ENCODE measurements at regions not wholly inside any gene's neighbourhood (a gene's known extent, or its start where the extent isn't known, plus 50 kb on each side); places are given as distances from the start of the nearest gene placed in this dataset.

GRCh38 chr2:146997945-146998344 lies 846.9 kb upstream of the ACVR2A start:
- Histone ChIP-seq H3K4me3 (no peak overlapping the region), H3K9me3 (no peaks in the 10 kb centered on the region), H3K27ac (no peak overlapping the region), H3K27me3 (no peaks in the 10 kb centered on the region), H3K4me1 (no peaks in the 10 kb centered on the region), H3K36me3 (ENCODE audit: low read depth, missing control alignments) (no peaks in the 10 kb centered on the region)
- WGBS, 2 donors: 63 to 71% methylated on average over 2 of the region's 2 CpGs
- no peak for DNase-seq
- intact Hi-C loops (cut with DNase I; ENCODE audit: low total_unique reads): no loop called here
- no peak for TF ChIP-seq POLR2A (IDR thresholded peaks at IDR 0.05)
- TF ChIP-seq CTCF (IDR thresholded peaks at IDR 0.05): no peak

GRCh38 chr2:146997488-146997887 lies 847.3 kb upstream of the ACVR2A start:
- Histone ChIP-seq H3K9me3 (no peaks in the 10 kb centered on the region), H3K36me3 (ENCODE audit: low read depth, missing control alignments) (no peaks in the 10 kb centered on the region), H3K27me3 (no peaks in the 10 kb centered on the region), H3K4me1 (no peaks in the 10 kb centered on the region), H3K27ac (no peak overlapping the region), H3K4me3 (no peak overlapping the region)
- TF ChIP-seq CTCF (IDR thresholded peaks at IDR 0.05) (no peak), POLR2A (IDR thresholded peaks at IDR 0.05) (no peak)
- intact Hi-C loops (cut with DNase I; ENCODE audit: low total_unique reads): no loop called here
- DNase-seq: no peak

GRCh38 chr2:146994246-146994645 lies 850.6 kb upstream of the ACVR2A start:
- Histone ChIP-seq H3K4me3 (no peak overlapping the region), H3K36me3 (ENCODE audit: low read depth, missing control alignments) (no peaks in the 10 kb centered on the region), H3K27me3 (no peaks in the 10 kb centered on the region), H3K27ac (no peak overlapping the region), H3K4me1 (no peaks in the 10 kb centered on the region), H3K9me3 (no peaks in the 10 kb centered on the region)
- TF ChIP-seq POLR2A (IDR thresholded peaks at IDR 0.05) (no peak), CTCF (IDR thresholded peaks at IDR 0.05) (no peak)
- WGBS, 2 donors: 58 to 81% methylated on average over 1 of the region's 1 CpG
- intact Hi-C loops (cut with DNase I; ENCODE audit: low total_unique reads): no loop called here
- no peak for DNase-seq

GRCh38 chr2:146992466-146992865 lies 852.4 kb upstream of the ACVR2A start:
- Histone ChIP-seq H3K4me1 (no peaks in the 10 kb centered on the region), H3K36me3 (ENCODE audit: low read depth, missing control alignments) (no peaks in the 10 kb centered on the region), H3K27ac (no peak overlapping the region), H3K27me3 (no peaks in the 10 kb centered on the region), H3K4me3 (no peak overlapping the region), H3K9me3 (no peaks in the 10 kb centered on the region)
- intact Hi-C loops (cut with DNase I; ENCODE audit: low total_unique reads): no loop called here
- DNase-seq: no peak
- WGBS, 2 donors: 95 to 96% methylated on average over 2 of the region's 2 CpGs
- TF ChIP-seq POLR2A (IDR thresholded peaks at IDR 0.05) (no peak), CTCF (IDR thresholded peaks at IDR 0.05) (no peak)

- Histone ChIP-seq H3K4me3 (no peak overlapping the region), H3K36me3 (ENCODE audit: low read depth, missing control alignments) (no peaks in the 10 kb centered on the region), H3K9me3 (no peaks in the 10 kb centered on the region), H3K4me1 (no peaks in the 10 kb centered on the region), H3K27ac (no peak overlapping the region), H3K27me3 (no peaks in the 10 kb centered on the region)
- intact Hi-C loops (cut with DNase I; ENCODE audit: low total_unique reads): no loop called here
- DNase-seq: no peak
- TF ChIP-seq CTCF (IDR thresholded peaks at IDR 0.05) (no peak), POLR2A (IDR thresholded peaks at IDR 0.05) (no peak)
- WGBS, 2 donors: 96 to 97% methylated on average over 2 of the region's 2 CpGs
Observed at GRCh38 chr2:146992057-146992456, 852.8 kb upstream of the ACVR2A start.

Data from testis (tissue), 2 donors.